Activated T-cell treated with anti-CD3 and anti-CD28 coated beads, Interleukin-2, amount 50 U/mL, for 24 hours (primary cell): ENCODE measurements at regions not wholly inside any gene's neighbourhood (a gene's known extent, or its start where the extent isn't known, plus 50 kb on each side); places are given as distances from the start of the nearest gene placed in this dataset.
"Not testable (repeated sequence)": the region's sequence is repeated elsewhere in the genome, so short reads cannot be mapped to it uniquely, and the experiment has no call there.

ENCODE experiments used
- DNase-seq: peaks from one replicate; pipeline ENCODE4 v3.0.0-alpha.2; 2020
- H3K27ac Mint-ChIP-seq: 2 replicates; pipeline ENCODE4 v1.8.0; 2020; ENCODE audit warnings: mild to moderate bottlenecking, mixed read lengths
- H3K27me3 Mint-ChIP-seq: 2 replicates; pipeline ENCODE4 v1.8.0; 2020; ENCODE audit warnings: mixed read lengths
- H3K36me3 Mint-ChIP-seq: 2 replicates; pipeline ENCODE4 v1.8.0; 2020; ENCODE audit warnings: low read depth, mixed read lengths
- H3K4me1 Mint-ChIP-seq: 2 replicates; pipeline ENCODE4 v1.8.0; 2020; ENCODE audit warnings: low read depth, mixed read lengths
- H3K4me3 Mint-ChIP-seq: 2 replicates; pipeline ENCODE4 v1.8.0; 2020; ENCODE audit warnings: mild to moderate bottlenecking, moderate library complexity, mixed read lengths
- H3K9me3 Mint-ChIP-seq: 2 replicates; pipeline ENCODE4 v1.8.0; 2020; ENCODE audit warnings: mixed read lengths

DNA sequence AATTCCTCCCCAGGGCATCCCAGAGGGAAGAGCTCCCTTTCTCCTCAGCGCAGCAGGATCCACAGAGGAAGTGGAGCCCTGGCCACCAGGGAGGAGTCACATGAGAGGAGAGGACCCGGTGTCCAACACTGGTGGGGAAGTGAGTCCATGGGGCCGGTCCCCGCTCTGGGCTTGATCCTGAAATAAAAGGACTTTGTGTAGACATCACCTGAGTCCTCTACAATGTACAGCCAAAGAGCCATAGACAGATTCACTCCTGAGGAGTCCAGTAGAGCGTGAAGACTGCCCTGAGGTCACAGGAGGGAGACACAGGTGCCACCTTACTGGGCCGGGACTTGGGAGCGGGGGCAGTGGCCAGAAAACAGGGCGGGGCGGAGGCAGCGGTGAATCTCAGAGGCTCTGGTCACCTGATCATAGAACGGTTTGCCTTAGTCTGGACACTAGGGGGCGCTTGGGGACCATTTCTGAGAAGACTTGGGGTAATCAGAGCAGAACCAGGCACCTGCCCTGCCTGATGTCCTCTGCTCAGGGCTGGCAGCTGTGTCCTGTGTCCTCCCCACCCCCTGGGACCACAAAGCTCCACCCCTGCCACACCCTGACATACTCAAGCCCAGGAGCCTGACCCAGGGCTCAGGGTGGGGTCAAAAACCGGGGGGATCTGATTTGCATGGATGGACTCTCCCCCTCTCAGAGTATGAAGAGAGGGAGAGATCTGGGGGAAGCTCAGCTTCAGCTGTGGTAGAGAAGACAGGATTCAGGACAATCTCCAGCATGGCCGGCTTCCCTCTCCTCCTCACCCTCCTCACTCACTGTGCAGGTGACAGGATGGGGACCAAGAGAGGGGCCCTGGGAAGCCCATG, 112.7 kb downstream of the VPREB1 start:
- Mint-ChIP-seq H3K9me3 (no peaks in the 10 kb centered on the region), H3K4me3 (no peak overlapping the region), H3K4me1 (peaks cover 3% of the 10 kb centered on the region), H3K27me3 (peaks cover 65% of the 10 kb centered on the region), H3K36me3 (no peaks in the 10 kb centered on the region), H3K27ac (no peak overlapping the region)
- peak; percentile 76 for DNase-seq

DNA sequence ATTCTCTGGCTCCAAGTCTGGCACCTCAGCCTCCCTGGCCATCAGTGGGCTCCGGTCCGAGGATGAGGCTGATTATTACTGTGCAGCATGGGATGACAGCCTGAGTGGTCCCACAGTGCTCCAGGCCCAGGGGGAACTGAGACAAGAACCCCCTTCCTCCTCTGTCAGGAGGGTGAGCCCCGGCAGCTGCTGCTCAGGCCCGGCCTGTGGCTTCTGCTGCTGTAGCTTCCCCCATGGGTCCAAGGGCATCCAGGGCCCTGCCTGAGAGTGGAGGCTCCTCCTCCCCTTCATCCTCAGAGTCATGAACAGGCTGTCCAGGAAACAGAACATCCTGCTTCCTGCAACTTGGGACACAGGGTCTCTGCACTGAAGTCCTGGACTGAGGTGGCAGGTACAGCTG, 113.6 kb downstream of the VPREB1 start:
- no peak overlapping the region for H3K4me3 Mint-ChIP-seq
- no peaks in the 10 kb centered on the region for H3K36me3 Mint-ChIP-seq
- H3K9me3 Mint-ChIP-seq: no peaks in the 10 kb centered on the region
- H3K27me3 Mint-ChIP-seq: peaks cover 69% of the 10 kb centered on the region
- H3K4me1 Mint-ChIP-seq: peaks cover 3% of the 10 kb centered on the region
- no peak overlapping the region for H3K27ac Mint-ChIP-seq
- no peak for DNase-seq

DNA sequence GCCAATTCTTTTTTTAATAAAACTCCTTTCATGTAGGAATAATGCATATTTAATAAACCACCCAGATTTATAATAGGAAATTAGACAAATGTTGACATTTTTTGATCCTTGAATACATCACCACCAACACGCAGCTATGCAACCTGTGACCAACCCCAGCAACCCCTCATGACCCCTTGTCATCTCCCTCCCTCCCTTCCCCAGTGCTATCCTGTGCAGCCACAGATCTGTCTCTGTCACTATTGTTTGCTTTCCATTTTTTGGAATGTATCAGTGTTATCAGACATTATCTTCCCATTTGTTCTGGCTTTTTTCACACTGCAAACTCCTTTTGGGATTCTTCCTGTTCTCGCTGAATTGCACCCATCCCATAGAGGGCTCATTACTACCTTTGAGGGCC, 114.1 kb downstream of the VPREB1 start:
- H3K27me3 Mint-ChIP-seq: peaks cover 71% of the 10 kb centered on the region

DNA sequence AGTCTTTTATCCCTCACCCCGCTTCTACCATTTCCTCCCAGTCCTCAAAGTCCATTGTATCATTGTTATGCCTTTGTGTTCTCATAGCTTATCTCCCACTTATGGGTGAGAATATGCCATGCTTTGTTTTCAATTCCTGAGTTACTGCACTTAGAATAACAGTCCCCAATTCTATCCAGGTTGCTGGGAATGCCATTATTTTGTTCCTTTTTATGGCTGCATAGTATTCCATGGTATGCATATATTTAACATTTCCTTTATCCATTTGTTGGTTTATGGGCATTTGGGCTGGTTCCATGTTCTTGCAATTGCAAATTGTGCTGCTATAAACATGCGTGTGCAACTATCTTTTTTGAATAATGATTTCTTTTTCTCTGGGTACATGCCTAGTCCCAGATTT, 114.9 kb downstream of the VPREB1 start:
- Mint-ChIP-seq H3K36me3 (no peaks in the 10 kb centered on the region), H3K4me1 (peaks cover 3% of the 10 kb centered on the region), H3K9me3 (no peaks in the 10 kb centered on the region), H3K27ac (no peak overlapping the region), H3K27me3 (peaks cover 73% of the 10 kb centered on the region), H3K4me3 (no peak overlapping the region)
- DNase-seq: no peak

More for the DNA sequence above, 114.1 kb downstream of the VPREB1 start:
- Mint-ChIP-seq H3K4me1 (peaks cover 3% of the 10 kb centered on the region), H3K9me3 (no peaks in the 10 kb centered on the region), H3K36me3 (no peaks in the 10 kb centered on the region), H3K4me3 (no peak overlapping the region), H3K27ac (no peak overlapping the region)
- no peak for DNase-seq

DNA sequence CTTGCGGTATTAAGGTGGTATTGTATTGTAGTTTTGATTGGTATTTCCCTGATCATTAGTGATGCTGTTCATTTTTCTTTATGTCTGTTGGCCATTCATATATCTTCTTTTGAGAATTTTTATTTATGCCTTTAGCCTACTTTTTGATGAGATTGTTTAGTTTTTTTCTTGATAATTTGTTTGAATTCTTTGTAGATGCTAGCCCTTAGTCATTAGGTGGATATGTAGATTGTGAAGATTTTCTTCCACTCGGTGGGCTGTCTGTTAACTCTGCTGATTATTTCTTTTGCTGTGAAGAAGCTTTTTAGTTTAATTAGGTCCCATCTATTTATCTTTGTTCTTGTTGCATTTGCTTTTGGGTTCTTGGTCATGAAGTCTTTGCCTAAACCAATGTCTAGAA, 115.4 kb downstream of the VPREB1 start:
- H3K27me3 Mint-ChIP-seq: peaks cover 72% of the 10 kb centered on the region
- H3K4me3 Mint-ChIP-seq: no peak overlapping the region
- no peak for DNase-seq
- H3K36me3 Mint-ChIP-seq: no peaks in the 10 kb centered on the region
- no peaks in the 10 kb centered on the region for H3K9me3 Mint-ChIP-seq
- peaks cover 3% of the 10 kb centered on the region for H3K4me1 Mint-ChIP-seq
- no peak overlapping the region for H3K27ac Mint-ChIP-seq

DNA sequence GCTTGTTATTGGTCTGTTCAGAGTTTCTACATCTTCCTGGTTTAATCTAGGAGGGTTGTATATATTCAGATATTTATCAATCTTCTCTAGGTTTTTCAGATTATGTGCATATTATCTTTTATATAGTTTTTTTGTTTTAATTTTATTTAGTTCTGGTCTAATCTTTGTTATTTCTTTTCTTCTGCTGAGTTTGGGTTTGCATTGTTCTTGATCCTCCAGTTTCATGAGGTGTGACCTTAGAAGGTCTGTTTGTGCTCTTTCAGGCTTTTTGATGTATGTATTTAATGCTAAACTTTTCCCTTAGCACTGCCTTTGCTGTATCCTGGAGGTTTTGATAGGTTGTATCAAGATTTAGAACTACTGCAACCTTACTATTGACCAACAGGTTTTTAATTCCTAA, 117.7 kb downstream of the VPREB1 start:
- Mint-ChIP-seq H3K9me3 (no peaks in the 10 kb centered on the region), H3K4me3 (no peak overlapping the region), H3K27ac (no peak overlapping the region), H3K36me3 (no peaks in the 10 kb centered on the region), H3K27me3 (peaks cover 76% of the 10 kb centered on the region), H3K4me1 (no peaks in the 10 kb centered on the region)
- no peak for DNase-seq

DNA sequence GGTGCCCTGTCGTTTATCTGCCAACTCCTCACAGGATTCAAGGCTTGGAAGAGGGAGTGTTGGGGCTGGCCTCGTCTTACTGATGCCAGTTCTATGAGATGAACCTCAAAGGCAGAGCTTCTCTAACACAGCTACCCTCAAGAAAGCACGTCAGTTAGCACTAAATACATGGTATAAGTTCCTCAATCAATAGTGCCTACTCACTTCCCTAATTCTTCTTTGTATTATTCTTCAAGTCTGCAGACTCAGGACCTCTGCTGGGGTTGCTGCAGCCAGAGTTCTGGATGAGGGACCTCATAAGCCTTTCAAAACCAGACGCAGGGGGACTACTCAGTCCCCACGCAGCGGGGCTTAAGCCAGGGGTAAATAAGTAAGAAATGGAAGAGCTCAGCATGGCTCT, 118.3 kb downstream of the VPREB1 start:
- no peak overlapping the region for H3K4me3 Mint-ChIP-seq
- no peaks in the 10 kb centered on the region for H3K4me1 Mint-ChIP-seq
- no peak overlapping the region for H3K27ac Mint-ChIP-seq
- H3K27me3 Mint-ChIP-seq: peaks cover 80% of the 10 kb centered on the region
- no peak for DNase-seq
- H3K36me3 Mint-ChIP-seq: no peaks in the 10 kb centered on the region
- no peaks in the 10 kb centered on the region for H3K9me3 Mint-ChIP-seq

DNA sequence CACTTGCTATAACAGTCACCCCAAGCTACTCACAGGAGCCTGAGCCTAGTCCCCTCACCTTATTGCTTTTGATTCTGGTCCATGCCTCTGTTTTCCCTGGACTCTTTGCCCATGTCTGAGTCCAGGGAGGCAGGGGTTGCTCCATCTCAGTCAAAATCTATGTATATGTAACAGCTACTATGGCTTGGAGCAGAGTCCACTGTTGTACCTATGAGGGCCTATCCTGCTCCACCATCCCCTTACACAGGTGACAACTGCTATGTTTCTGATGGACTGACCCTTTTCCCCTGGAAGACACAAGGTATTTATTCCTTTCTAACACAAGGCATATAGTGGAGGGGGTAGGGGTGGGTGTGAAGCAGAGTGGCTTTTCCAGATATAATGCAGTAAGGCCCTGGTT, 119.6 kb downstream of the VPREB1 start:
- Mint-ChIP-seq H3K4me1 (no peaks in the 10 kb centered on the region), H3K4me3 (no peak overlapping the region), H3K27me3 (peaks cover 79% of the 10 kb centered on the region), H3K36me3 (no peaks in the 10 kb centered on the region), H3K9me3 (no peaks in the 10 kb centered on the region), H3K27ac (no peak overlapping the region)
- DNase-seq: no peak

DNA sequence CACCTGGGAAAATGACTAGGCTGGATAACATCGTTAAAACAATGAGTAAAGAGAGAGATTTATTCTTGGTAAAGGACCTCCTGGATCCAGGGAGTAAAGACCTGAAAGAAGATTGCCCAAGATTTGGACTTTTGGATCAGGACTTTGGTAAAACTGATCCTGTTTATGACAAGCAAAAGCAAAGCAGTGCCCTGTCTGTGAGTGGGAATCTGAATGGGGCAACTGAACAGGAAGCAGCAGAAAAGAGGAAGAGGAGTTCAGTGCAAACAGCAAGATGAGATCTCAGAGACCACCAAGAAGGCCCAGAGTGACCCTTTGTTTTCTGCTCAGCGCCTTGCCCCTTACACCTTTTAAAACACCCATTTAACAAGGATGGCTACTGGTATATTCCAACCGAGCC, 122.0 kb downstream of the VPREB1 start:
- Mint-ChIP-seq H3K27me3 (peaks cover 74% of the 10 kb centered on the region), H3K9me3 (no peaks in the 10 kb centered on the region), H3K27ac (no peak overlapping the region), H3K36me3 (no peaks in the 10 kb centered on the region), H3K4me3 (no peak overlapping the region), H3K4me1 (no peaks in the 10 kb centered on the region)
- no peak for DNase-seq

DNA sequence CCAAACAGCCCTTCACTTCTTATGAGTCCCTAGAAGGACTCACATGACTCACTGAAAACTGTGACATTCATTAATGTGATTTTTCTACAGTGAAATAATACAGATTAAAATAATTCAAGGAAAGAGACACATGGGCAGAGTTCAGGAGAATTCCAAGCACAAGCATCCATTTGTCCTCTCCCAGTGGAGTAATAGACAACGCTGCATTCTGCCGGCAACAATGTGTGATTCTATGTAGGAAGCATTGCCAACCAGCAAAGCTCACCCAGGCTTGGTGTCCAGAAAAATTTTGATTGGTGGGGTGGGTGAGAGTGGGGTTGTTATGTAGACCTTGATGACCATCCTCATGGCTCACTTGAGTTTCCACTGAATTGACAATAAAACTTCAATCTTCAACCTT, 123.9 kb downstream of the VPREB1 start:
- no peaks in the 10 kb centered on the region for H3K36me3 Mint-ChIP-seq
- peaks cover 72% of the 10 kb centered on the region for H3K27me3 Mint-ChIP-seq
- H3K4me3 Mint-ChIP-seq: no peak overlapping the region
- no peaks in the 10 kb centered on the region for H3K9me3 Mint-ChIP-seq
- no peak overlapping the region for H3K27ac Mint-ChIP-seq
- H3K4me1 Mint-ChIP-seq: no peaks in the 10 kb centered on the region
- DNase-seq: no peak

DNA sequence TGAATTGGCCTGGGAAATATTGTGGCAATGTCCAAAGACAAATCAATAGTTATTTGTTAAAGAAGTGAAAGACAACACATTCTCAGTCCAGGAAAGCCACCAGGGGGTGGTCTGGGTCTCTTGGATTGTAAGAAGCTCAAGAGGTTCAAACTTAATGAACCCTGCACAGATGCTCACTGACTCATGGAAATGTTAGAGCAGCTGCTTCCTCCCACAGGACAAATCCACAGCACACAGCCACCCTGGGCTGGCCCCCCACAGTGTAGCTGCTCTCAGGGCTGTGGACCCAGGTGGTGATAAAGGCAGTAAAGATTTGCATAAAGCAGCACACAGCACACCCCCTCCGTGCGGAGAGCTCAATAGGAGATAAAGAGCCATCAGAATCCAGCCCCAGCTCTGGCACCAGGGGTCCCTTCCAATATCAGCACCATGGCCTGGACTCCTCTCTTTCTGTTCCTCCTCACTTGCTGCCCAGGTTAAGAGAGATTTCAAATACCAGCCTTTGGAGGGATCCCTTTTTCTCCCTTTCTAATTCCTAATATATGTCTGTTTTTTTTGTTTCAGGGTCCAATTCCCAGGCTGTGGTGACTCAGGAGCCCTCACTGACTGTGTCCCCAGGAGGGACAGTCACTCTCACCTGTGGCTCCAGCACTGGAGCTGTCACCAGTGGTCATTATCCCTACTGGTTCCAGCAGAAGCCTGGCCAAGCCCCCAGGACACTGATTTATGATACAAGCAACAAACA, 124.8 kb downstream of the VPREB1 start:
- peaks cover 72% of the 10 kb centered on the region for H3K27me3 Mint-ChIP-seq
- H3K9me3 Mint-ChIP-seq, H3K4me3 Mint-ChIP-seq, H3K36me3 Mint-ChIP-seq, DNase-seq, H3K27ac Mint-ChIP-seq, H3K4me1 Mint-ChIP-seq: not testable (repeated sequence)

DNA sequence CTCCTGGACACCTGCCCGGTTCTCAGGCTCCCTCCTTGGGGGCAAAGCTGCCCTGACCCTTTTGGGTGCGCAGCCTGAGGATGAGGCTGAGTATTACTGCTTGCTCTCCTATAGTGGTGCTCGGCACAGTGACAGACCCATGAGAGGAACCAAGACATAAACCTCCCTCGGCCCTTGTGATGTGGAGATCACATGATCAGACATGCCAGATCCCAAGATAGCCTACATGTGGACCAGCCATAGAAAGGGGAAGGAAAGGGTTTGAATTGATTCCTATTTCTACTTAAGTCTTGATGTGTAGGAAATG, 125.3 kb downstream of the VPREB1 start:
- no peaks in the 10 kb centered on the region for H3K36me3 Mint-ChIP-seq
- no peak overlapping the region for H3K4me3 Mint-ChIP-seq
- no peak overlapping the region for H3K27ac Mint-ChIP-seq
- H3K9me3 Mint-ChIP-seq: no peaks in the 10 kb centered on the region
- H3K27me3 Mint-ChIP-seq: peaks cover 70% of the 10 kb centered on the region
- H3K4me1 Mint-ChIP-seq: no peaks in the 10 kb centered on the region
- no peak for DNase-seq

DNA sequence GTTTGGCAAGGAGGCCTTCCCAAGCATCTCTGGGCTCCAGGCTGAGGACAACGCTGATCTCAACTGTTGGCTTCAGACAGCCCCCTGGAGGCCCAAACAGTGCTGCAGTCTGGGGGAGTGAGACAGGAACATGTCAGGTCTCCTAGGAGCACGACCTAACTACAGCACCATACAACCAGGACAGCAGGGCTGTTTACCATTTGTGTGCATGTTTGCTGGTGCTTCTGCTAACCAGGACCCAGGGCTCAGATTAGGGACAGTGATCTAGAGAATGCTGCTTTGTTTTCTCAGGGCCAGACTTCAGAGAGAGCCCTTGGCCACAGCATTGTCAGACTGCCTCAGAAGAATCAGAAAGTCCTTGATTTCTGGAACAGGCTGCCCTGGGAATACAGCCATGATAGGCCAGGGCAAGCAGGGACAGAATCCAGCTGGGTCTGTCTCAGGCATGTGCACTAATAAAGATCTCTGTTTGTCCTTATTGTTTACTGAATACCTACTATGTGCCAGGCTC, 126.5 kb downstream of the VPREB1 start:
- Mint-ChIP-seq H3K36me3 (no peaks in the 10 kb centered on the region), H3K27me3 (peaks cover 71% of the 10 kb centered on the region), H3K27ac (no peak overlapping the region), H3K4me3 (no peak overlapping the region), H3K9me3 (no peaks in the 10 kb centered on the region), H3K4me1 (no peaks in the 10 kb centered on the region)
- no peak for DNase-seq

DNA sequence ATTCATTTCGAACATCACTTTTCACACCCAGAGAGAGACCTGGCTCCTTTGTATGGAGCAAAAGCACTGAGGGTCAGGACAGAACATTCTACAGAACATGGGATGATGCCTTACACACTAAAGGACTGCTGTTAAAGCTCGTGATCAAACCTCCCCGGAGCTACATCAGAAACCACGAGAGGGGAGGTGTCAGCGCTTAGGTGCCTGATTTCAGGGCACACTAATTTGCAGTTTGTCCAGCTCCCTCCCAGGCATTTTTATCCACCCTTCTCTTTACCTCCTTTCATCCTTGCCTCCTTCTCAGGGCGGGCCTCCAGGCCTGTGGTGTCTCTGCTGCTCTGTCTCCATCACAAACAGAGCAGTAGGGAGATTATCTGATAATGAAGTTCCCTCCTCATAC, 127.5 kb downstream of the VPREB1 start:
- no peak overlapping the region for H3K27ac Mint-ChIP-seq
- peaks cover 73% of the 10 kb centered on the region for H3K27me3 Mint-ChIP-seq
- no peaks in the 10 kb centered on the region for H3K36me3 Mint-ChIP-seq
- H3K4me1 Mint-ChIP-seq: no peaks in the 10 kb centered on the region
- no peak for DNase-seq
- no peak overlapping the region for H3K4me3 Mint-ChIP-seq
- no peaks in the 10 kb centered on the region for H3K9me3 Mint-ChIP-seq

DNA sequence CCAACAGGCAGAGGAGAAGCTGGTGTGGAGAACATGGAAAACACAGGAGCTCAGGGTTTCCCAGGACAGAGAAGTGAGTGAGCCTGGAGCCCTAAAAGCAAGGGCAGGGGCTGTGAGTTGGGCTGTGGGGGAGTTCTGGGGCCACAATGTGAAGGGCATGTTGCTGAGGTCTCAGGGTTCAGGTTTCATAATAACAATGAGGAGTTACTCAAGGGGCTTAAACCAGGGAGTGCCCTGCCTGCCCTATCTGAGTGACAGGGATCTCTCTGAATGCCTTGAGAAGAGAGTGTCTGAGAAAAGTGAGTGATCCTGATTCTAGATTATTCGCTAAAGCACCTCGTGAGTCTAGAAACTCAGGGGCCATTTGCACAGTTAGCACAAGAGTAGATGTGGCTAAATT, 129.6 kb downstream of the VPREB1 start:
- H3K27ac Mint-ChIP-seq: no peak overlapping the region
- no peaks in the 10 kb centered on the region for H3K9me3 Mint-ChIP-seq
- no peaks in the 10 kb centered on the region for H3K36me3 Mint-ChIP-seq
- H3K4me3 Mint-ChIP-seq: no peak overlapping the region
- H3K27me3 Mint-ChIP-seq: peaks cover 72% of the 10 kb centered on the region
- no peak for DNase-seq
- no peaks in the 10 kb centered on the region for H3K4me1 Mint-ChIP-seq
